22Rv1 (cell line): ENCODE measurements at regions not wholly inside any gene's neighbourhood (a gene's known extent, or its start where the extent isn't known, plus 50 kb on each side); places are given as distances from the start of the nearest gene placed in this dataset.

Experiments used
- H3K27ac ChIP-seq: fragments of 450-650 bp; 2 replicates; pipeline ENCODE4 v1.5.1; 2017
- CTCF ChIP-seq: fragments of 450-650 bp; IDR thresholded peaks from 2 replicates; pipeline ENCODE4 v1.5.1; 2017; ENCODE audit warnings: mild to moderate bottlenecking
- ZFX ChIP-seq: fragments of 450-650 bp; IDR thresholded peaks from 2 replicates; pipeline ENCODE4 v1.6.1; 2017; ENCODE audit warnings: antibody characterized with exemption, borderline replicate concordance

- TF ChIP-seq ZFX (no peak), CTCF (no peak)
- H3K27ac ChIP-seq: no peak overlapping the region
These were observed 195.3 kb upstream of the PLSCR5 start for GRCh38 chr3:146800484-146800883.

GRCh38 chr3:146796078-146796477 is 190.9 kb upstream of the PLSCR5 start:
- TF ChIP-seq ZFX (no peak), CTCF (no peak)
- no peak overlapping the region for H3K27ac ChIP-seq

GRCh38 chr3:146783446-146783845 is 178.3 kb upstream of the PLSCR5 start:
- H3K27ac ChIP-seq: no peak overlapping the region
- TF ChIP-seq CTCF (no peak), ZFX (no peak)

GRCh38 chr3:146781606-146782005 is 176.5 kb upstream of the PLSCR5 start:
- no peak overlapping the region for H3K27ac ChIP-seq
- no peak for TF ChIP-seq CTCF
- no peak for TF ChIP-seq ZFX

GRCh38 chr3:146781059-146781458 is 175.9 kb upstream of the PLSCR5 start:
- TF ChIP-seq ZFX (no peak), CTCF (no peak)
- no peak overlapping the region for H3K27ac ChIP-seq

- H3K27ac ChIP-seq: no peak overlapping the region
- TF ChIP-seq CTCF (no peak), ZFX (no peak)
These were observed 175.1 kb upstream of the PLSCR5 start for GRCh38 chr3:146780251-146780650.

GRCh38 chr3:146777941-146778340 is 172.8 kb upstream of the PLSCR5 start:
- H3K27ac ChIP-seq: no peak overlapping the region
- TF ChIP-seq CTCF: no peak
- no peak for TF ChIP-seq ZFX
